K562 (cell line): ENCODE measurements at regions not wholly inside any gene's neighbourhood (a gene's known extent, or its start where the extent isn't known, plus 50 kb on each side); places are given as distances from the start of the nearest gene placed in this dataset.

Source experiments
- CBX8 ChIP-seq: fragments of 200-600 bp; sonication (generic); IDR thresholded peaks from 2 replicates; pipeline ENCODE4 v1.6.1; 2012; ENCODE audit warnings: borderline replicate concordance, mixed run types, low read depth, mild to moderate bottlenecking, moderate library complexity, mixed read lengths, low read length, control low read depth, inconsistent platforms; ENCODE audit not compliant: poor library complexity, severe bottlenecking; ENCODE audit errors: extremely low read depth
- FOXO4 ChIP-seq: fragments of 450-650 bp; formaldehyde crosslinking; IDR thresholded peaks from 2 replicates; pipeline ENCODE4 v1.4.0; 2020; ENCODE audit warnings: mild to moderate bottlenecking, moderate library complexity
- JUNB ChIP-seq: fragments of 450-650 bp; formaldehyde crosslinking; conservative IDR thresholded peaks from 2 replicates; pipeline ENCODE4 v1.4.0; 2020; ENCODE audit warnings: mild to moderate bottlenecking
- MEIS2 ChIP-seq: fragments of 450-650 bp; IDR thresholded peaks from 2 replicates; pipeline ENCODE4 v1.6.1; 2014; ENCODE audit warnings: mild to moderate bottlenecking; ENCODE audit not compliant: partially characterized antibody
- MNT ChIP-seq, 2 experiments: fragments of 450-650 bp; conservative IDR thresholded peaks; 2 replicates each; pipeline ENCODE4 v1.6.1; 2017; ENCODE audit warnings: mild to moderate bottlenecking in 2 of 2, moderate library complexity in 2 of 2
- OTX1 ChIP-seq: fragments of 450-650 bp; formaldehyde crosslinking; IDR thresholded peaks from 2 replicates; pipeline ENCODE4 v1.4.0; 2022; ENCODE audit warnings: mild to moderate bottlenecking
- PCBP1 ChIP-seq: fragments of 200-400 bp; formaldehyde crosslinking; IDR thresholded peaks from 2 replicates; pipeline ENCODE4 v1.6.1; 2018; ENCODE audit warnings: mild to moderate bottlenecking, low read depth, low read length; ENCODE audit not compliant: poor library complexity, severe bottlenecking
- RUNX1 ChIP-seq: sonication (generic); IDR thresholded peaks from 2 replicates; pipeline ENCODE4 v1.6.1; 2016; ENCODE audit warnings: antibody characterized with exemption, low read depth
- SMAD2 ChIP-seq: fragments of 150-350 bp; IDR thresholded peaks from 2 replicates; pipeline ENCODE4 v1.6.1; 2014; ENCODE audit warnings: low read depth, mild to moderate bottlenecking, low read length
- TBP ChIP-seq: optimal IDR thresholded peaks from 2 replicates; pipeline ENCODE3; 2011; ENCODE audit warnings: low read depth, low read length, improper control_type of control experiment
- TRIM28 ChIP-seq: fragments of 450-650 bp; IDR thresholded peaks from 2 replicates; pipeline ENCODE4 v1.6.1; 2017
- ZNF324 ChIP-seq: fragments of 250-450 bp; sonication (Bioruptor Pico); IDR thresholded peaks from 2 replicates; pipeline ENCODE4 v1.4.0; 2020; ENCODE audit warnings: mild to moderate bottlenecking
- ZNF518B ChIP-seq: fragments of 250-450 bp; sonication (Bioruptor Pico); IDR thresholded peaks from 2 replicates; pipeline ENCODE4 v1.5.0; 2021; ENCODE audit warnings: mild to moderate bottlenecking, moderate library complexity
- TF ChIP-seq, protein P1 (sequence below), 3 experiments: fragments of 200-800 bp in 1 of 3; fragments of 250-450 bp in 1 of 3; fragments of 450-650 bp in 1 of 3; sonication (Bioruptor Pico) in 1 of 3; sonication (Bioruptor generic) in 1 of 3; formaldehyde crosslinking in 1 of 3; IDR thresholded peaks; 2 replicates each; pipeline versions ENCODE4 v1.6.1 to v1.8.0; 2016 to 2022; ENCODE audit warnings: mild to moderate bottlenecking in 2 of 3, missing genetic modification characterization in 2 of 3, missing compliant biosample characterization in 1 of 3, moderate library complexity in 1 of 3
- TF ChIP-seq, protein P2 (sequence below): fragments of 450-650 bp; formaldehyde crosslinking; IDR thresholded peaks from 2 replicates; pipeline ENCODE4 v1.4.0; 2022; ENCODE audit warnings: missing genetic modification characterization

GRCh38 chr15:94844538-94845389 is 613.4 kb downstream of the MCTP2 start (continued):
- TF ChIP-seq, protein P1, sequence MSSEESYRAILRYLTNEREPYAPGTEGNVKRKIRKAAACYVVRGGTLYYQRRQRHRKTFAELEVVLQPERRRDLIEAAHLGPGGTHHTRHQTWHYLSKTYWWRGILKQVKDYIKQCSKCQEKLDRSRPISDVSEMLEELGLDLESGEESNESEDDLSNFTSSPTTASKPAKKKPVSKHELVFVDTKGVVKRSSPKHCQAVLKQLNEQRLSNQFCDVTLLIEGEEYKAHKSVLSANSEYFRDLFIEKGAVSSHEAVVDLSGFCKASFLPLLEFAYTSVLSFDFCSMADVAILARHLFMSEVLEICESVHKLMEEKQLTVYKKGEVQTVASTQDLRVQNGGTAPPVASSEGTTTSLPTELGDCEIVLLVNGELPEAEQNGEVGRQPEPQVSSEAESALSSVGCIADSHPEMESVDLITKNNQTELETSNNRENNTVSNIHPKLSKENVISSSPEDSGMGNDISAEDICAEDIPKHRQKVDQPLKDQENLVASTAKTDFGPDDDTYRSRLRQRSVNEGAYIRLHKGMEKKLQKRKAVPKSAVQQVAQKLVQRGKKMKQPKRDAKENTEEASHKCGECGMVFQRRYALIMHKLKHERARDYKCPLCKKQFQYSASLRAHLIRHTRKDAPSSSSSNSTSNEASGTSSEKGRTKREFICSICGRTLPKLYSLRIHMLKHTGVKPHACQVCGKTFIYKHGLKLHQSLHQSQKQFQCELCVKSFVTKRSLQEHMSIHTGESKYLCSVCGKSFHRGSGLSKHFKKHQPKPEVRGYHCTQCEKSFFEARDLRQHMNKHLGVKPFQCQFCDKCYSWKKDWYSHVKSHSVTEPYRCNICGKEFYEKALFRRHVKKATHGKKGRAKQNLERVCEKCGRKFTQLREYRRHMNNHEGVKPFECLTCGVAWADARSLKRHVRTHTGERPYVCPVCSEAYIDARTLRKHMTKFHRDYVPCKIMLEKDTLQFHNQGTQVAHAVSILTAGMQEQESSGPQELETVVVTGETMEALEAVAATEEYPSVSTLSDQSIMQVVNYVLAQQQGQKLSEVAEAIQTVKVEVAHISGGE (CRISPR knock-in tag; IDR thresholded peaks at IDR 0.05): peak in 2 of 3 experiments; percentile 35 to 83; a peak in 2 of 6 replicates
- TF ChIP-seq TRIM28 (no peak), ZNF324 (CRISPR knock-in tag) (no peak), OTX1 (CRISPR knock-in tag) (no peak), PCBP1 (no peak), TBP (peak; percentile 66), MEIS2 (no peak), SMAD2 (no peak), RUNX1 (no peak), JUNB (CRISPR knock-in tag) (no peak), FOXO4 (CRISPR knock-in tag) (no peak), CBX8 (no peak), ZNF518B (CRISPR knock-in tag) (no peak), MNT (conservative IDR thresholded peaks at IDR 0.05) (peak; percentile 75 to 91)
- TF ChIP-seq, protein P2, sequence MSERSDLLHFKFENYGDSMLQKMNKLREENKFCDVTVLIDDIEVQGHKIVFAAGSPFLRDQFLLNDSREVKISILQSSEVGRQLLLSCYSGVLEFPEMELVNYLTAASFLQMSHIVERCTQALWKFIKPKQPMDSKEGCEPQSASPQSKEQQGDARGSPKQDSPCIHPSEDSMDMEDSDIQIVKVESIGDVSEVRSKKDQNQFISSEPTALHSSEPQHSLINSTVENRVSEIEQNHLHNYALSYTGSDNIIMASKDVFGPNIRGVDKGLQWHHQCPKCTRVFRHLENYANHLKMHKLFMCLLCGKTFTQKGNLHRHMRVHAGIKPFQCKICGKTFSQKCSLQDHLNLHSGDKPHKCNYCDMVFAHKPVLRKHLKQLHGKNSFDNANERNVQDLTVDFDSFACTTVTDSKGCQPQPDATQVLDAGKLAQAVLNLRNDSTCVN (CRISPR knock-in tag): no peak
